ENCODE measurements at regions not wholly inside any gene's neighbourhood (a gene's known extent, or its start where the extent isn't known, plus 50 kb on each side); places are given as distances from the start of the nearest gene placed in this dataset.

- no peak for TF ChIP-seq CTCF (IDR thresholded peaks at IDR 0.05; ENCODE audit: borderline replicate concordance, insufficient read depth, low read depth, low read length)
- H3K4me3 ChIP-seq (ENCODE audit: low read depth, low read length), result no peak overlapping the region
These were observed 730.0 kb upstream of the TMEM132C start for GRCh38 chr12:127536833-127537428.

- H3K4me3 ChIP-seq (ENCODE audit: low read depth, low read length), result no peak overlapping the region
- TF ChIP-seq CTCF (IDR thresholded peaks at IDR 0.05; ENCODE audit: borderline replicate concordance, insufficient read depth, low read depth, low read length), result no peak
These were observed 728.7 kb upstream of the TMEM132C start for GRCh38 chr12:127538316-127538715.

- no peak overlapping the region for H3K4me3 ChIP-seq (ENCODE audit: low read depth, low read length)
- TF ChIP-seq CTCF (IDR thresholded peaks at IDR 0.05; ENCODE audit: borderline replicate concordance, insufficient read depth, low read depth, low read length), result no peak
These were observed 727.6 kb upstream of the TMEM132C start for GRCh38 chr12:127539226-127539858.

- no peak overlapping the region for H3K4me3 ChIP-seq (ENCODE audit: low read depth, low read length)
- no peak for TF ChIP-seq CTCF (IDR thresholded peaks at IDR 0.05; ENCODE audit: borderline replicate concordance, insufficient read depth, low read depth, low read length)
These were observed 724.6 kb upstream of the TMEM132C start for GRCh38 chr12:127542391-127542790.

- no peak for TF ChIP-seq CTCF (IDR thresholded peaks at IDR 0.05; ENCODE audit: borderline replicate concordance, insufficient read depth, low read depth, low read length)
These were observed 724.0 kb upstream of the TMEM132C start for GRCh38 chr12:127542931-127543330.

GRCh38 chr12:127546721-127547505, 720.1 kb upstream of the TMEM132C start:
- TF ChIP-seq CTCF (IDR thresholded peaks at IDR 0.05; ENCODE audit: borderline replicate concordance, insufficient read depth, low read depth, low read length), result no peak
- no peak overlapping the region for H3K4me3 ChIP-seq (ENCODE audit: low read depth, low read length)

More at GRCh38 chr12:127542931-127543330, 724.0 kb upstream of the TMEM132C start:
- no peak overlapping the region for H3K4me3 ChIP-seq (ENCODE audit: low read depth, low read length)

Measured in GM12875 (cell line).